ENCODE measurements at regions not wholly inside any gene's neighbourhood (a gene's known extent, or its start where the extent isn't known, plus 50 kb on each side); places are given as distances from the start of the nearest gene placed in this dataset.

DNA sequence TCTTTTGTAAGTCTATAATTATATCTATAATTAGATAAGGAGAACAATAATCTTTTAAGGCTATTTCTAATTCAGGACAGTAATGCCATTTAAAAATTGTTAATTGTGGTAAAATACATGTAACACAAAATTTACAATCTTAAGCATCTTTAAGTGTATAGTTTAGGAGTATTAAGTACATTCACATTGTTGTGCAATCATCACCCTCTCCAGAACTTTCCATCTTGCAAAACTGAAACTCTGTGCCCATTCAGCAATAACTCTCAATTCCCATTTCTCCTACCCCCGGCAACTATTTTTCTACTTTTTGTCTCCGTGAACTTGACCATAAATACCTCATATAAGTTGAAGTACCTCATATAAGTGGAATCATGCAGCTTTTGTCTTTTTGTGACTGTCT lies 93.9 kb upstream of the KCNA3 start:
- Mint-ChIP-seq H3K27ac (ENCODE audit: low read depth, unreplicated experiment) (no peak overlapping the region), H3K36me3 (ENCODE audit: insufficient read depth, unreplicated experiment) (no peaks in the 10 kb centered on the region), H3K4me1 (ENCODE audit: insufficient read depth, unreplicated experiment) (no peaks in the 10 kb centered on the region), H3K4me3 (ENCODE audit: unreplicated experiment) (no peak overlapping the region), H3K27me3 (ENCODE audit: insufficient read depth, unreplicated experiment) (peaks cover 50% of the 10 kb centered on the region), H3K9me3 (ENCODE audit: unreplicated experiment) (no peaks in the 10 kb centered on the region)
- CTCF ChIA-PET = interaction anchor here (0.7 to 5.2 kb wide), 3 partner anchors 16 to 120 kb away, joined by 3 to 107 read pairs (median 4); no protein-coding TSS in a partner anchor
- intact Hi-C loops (cut with micrococcal nuclease) = loop anchor here (5.0 kb wide), 1 partner anchor 246 kb away; no protein-coding TSS in a partner anchor
- BruUV-seq (replicated peaks) = no TSS peak
- TF ChIP-seq, protein P1, sequence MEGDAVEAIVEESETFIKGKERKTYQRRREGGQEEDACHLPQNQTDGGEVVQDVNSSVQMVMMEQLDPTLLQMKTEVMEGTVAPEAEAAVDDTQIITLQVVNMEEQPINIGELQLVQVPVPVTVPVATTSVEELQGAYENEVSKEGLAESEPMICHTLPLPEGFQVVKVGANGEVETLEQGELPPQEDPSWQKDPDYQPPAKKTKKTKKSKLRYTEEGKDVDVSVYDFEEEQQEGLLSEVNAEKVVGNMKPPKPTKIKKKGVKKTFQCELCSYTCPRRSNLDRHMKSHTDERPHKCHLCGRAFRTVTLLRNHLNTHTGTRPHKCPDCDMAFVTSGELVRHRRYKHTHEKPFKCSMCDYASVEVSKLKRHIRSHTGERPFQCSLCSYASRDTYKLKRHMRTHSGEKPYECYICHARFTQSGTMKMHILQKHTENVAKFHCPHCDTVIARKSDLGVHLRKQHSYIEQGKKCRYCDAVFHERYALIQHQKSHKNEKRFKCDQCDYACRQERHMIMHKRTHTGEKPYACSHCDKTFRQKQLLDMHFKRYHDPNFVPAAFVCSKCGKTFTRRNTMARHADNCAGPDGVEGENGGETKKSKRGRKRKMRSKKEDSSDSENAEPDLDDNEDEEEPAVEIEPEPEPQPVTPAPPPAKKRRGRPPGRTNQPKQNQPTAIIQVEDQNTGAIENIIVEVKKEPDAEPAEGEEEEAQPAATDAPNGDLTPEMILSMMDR (IDR thresholded peaks at IDR 0.05; ENCODE audit: unreplicated experiment) = no peak
- no peak for DNase-seq (ENCODE audit: unreplicated experiment)
- POLR2A ChIA-PET = no interaction called here

DNA sequence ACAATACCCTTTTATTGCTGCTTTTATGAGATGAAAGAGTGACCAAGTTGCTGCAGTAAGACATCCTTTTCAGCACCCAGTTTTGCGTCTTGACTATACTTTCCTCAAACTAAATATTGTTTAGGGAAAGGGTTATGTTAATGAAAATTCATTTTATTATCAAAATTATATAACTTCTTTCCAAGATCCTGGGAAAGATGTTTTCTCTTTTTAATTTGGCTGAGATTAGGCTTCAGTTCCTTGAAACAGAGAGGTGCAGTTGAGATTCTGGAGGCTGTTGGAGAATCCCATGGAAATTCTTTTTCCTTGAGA lies 91.6 kb upstream of the KCNA3 start:
- TF ChIP-seq, protein P1 (IDR thresholded peaks at IDR 0.05; ENCODE audit: unreplicated experiment) = no peak
- no TSS peak for BruUV-seq (replicated peaks)
- Mint-ChIP-seq H3K4me1 (ENCODE audit: insufficient read depth, unreplicated experiment) (no peaks in the 10 kb centered on the region), H3K4me3 (ENCODE audit: unreplicated experiment) (no peak overlapping the region), H3K36me3 (ENCODE audit: insufficient read depth, unreplicated experiment) (no peaks in the 10 kb centered on the region), H3K9me3 (ENCODE audit: unreplicated experiment) (no peaks in the 10 kb centered on the region), H3K27me3 (ENCODE audit: insufficient read depth, unreplicated experiment) (peaks cover 56% of the 10 kb centered on the region), H3K27ac (ENCODE audit: low read depth, unreplicated experiment) (no peak overlapping the region)
- CTCF ChIA-PET = interaction anchor here (0.6 to 5.2 kb wide), 33 partner anchors 8 to 852 kb away, joined by 3 to 107 read pairs (median 5); no protein-coding TSS in a partner anchor
- intact Hi-C loops (cut with micrococcal nuclease) = loop anchor here (1.0 to 5.0 kb wide), 3 partner anchors 136 to 244 kb away; no protein-coding TSS in a partner anchor
- POLR2A ChIA-PET = interaction anchor here (1.0 kb wide), 1 partner anchor 132 kb away, joined by 5 read pairs; no protein-coding TSS in a partner anchor
- DNase-seq (ENCODE audit: unreplicated experiment) = no peak

DNA sequence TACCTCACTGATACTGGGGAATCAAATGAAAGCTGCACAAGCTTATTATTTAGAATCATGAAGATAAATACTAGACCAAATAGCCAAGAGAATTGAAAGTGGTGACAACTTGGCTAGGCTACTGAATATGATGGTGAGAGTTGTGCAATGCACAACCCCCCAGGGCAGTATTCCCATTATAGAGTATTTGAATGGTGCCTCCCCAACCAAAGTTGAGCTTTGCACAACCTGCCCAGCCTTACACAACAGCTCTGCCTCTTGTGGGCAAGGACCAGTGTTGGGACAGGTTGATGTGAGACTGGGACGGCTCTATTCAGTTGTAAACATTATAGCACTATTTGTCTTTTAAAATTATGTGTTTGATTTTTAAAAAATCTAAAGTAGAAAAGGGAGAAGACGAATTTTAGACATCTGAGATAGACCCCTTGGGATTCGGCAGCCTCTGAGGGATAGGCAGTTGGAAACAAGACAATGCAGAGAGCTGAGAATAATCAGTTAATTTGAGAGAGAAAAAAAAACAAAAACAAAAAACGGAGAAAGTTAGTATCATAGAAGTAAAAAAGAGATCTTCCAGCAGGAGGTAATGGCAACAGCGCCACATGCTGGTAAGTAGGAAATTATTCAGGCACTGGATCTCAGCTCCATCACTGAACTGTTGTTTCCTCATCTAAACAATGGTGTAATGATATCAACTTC lies 91.0 kb upstream of the KCNA3 start:
- H3K9me3 Mint-ChIP-seq (ENCODE audit: unreplicated experiment) = no peaks in the 10 kb centered on the region
- DNase-seq (ENCODE audit: unreplicated experiment) = peak; percentile 58
- ChIA-PET POLR2A (interaction anchor here (1.0 to 1.1 kb wide), 2 partner anchors 131 to 136 kb away, joined by 3 to 5 read pairs; no protein-coding TSS in a partner anchor), CTCF (interaction anchor here (0.6 to 5.2 kb wide), 43 partner anchors 8 to 1113 kb away, joined by 3 to 107 read pairs (median 5); partner anchors contain the start of gene KCNA2)
- peaks cover 61% of the 10 kb centered on the region for H3K27me3 Mint-ChIP-seq (ENCODE audit: insufficient read depth, unreplicated experiment)
- no peaks in the 10 kb centered on the region for H3K36me3 Mint-ChIP-seq (ENCODE audit: insufficient read depth, unreplicated experiment)
- intact Hi-C loops (cut with micrococcal nuclease) = loop anchor here (1.0 to 5.0 kb wide), 3 partner anchors 135 to 243 kb away; no protein-coding TSS in a partner anchor
- H3K4me1 Mint-ChIP-seq (ENCODE audit: insufficient read depth, unreplicated experiment) = no peaks in the 10 kb centered on the region
- H3K27ac Mint-ChIP-seq (ENCODE audit: low read depth, unreplicated experiment) = no peak overlapping the region
- TF ChIP-seq, protein P1 (IDR thresholded peaks at IDR 0.05; ENCODE audit: unreplicated experiment) = peak; percentile 83
- no TSS peak for BruUV-seq (replicated peaks)
- H3K4me3 Mint-ChIP-seq (ENCODE audit: unreplicated experiment) = no peak overlapping the region

DNA sequence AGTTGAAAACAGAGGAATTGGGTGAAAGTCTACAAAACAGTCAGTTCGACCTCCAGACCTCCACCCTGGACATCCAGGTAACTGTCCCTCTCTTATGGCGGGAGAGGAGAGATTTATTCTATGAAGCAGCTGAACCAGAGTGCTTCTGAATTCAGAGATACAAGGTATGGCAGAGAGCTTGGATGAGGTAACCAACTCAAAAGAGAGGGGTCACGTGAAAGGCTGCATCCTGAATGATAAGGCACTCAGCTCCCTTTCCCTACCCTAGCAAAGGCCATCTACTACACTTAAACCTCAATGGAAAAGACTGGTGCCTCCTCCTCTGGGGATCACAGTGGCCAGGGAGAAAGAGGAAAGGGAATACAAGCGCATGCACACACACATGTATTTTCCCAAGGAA lies 88.4 kb upstream of the KCNA3 start:
- H3K4me1 Mint-ChIP-seq (ENCODE audit: insufficient read depth, unreplicated experiment) = no peaks in the 10 kb centered on the region

More for the DNA sequence above, 88.4 kb upstream of the KCNA3 start:
- DNase-seq (ENCODE audit: unreplicated experiment) = no peak
- BruUV-seq (replicated peaks) = no TSS peak
- Mint-ChIP-seq H3K4me3 (ENCODE audit: unreplicated experiment) (no peak overlapping the region), H3K9me3 (ENCODE audit: unreplicated experiment) (no peaks in the 10 kb centered on the region), H3K27me3 (ENCODE audit: insufficient read depth, unreplicated experiment) (peaks cover 66% of the 10 kb centered on the region), H3K36me3 (ENCODE audit: insufficient read depth, unreplicated experiment) (no peaks in the 10 kb centered on the region), H3K27ac (ENCODE audit: low read depth, unreplicated experiment) (no peak overlapping the region)
- TF ChIP-seq, protein P1 (IDR thresholded peaks at IDR 0.05; ENCODE audit: unreplicated experiment) = no peak
- POLR2A ChIA-PET = no interaction called here
- CTCF ChIA-PET = interaction anchor here (1.7 to 4.9 kb wide), 3 partner anchors 19 to 133 kb away, joined by 3 to 51 read pairs (median 29); no protein-coding TSS in a partner anchor
- intact Hi-C loops (cut with micrococcal nuclease) = no loop called here

Data from MCF 10A (cell line).